ENCODE measurements at regions not wholly inside any gene's neighbourhood (a gene's known extent, or its start where the extent isn't known, plus 50 kb on each side); places are given as distances from the start of the nearest gene placed in this dataset.
"Not testable (repeated sequence)": the region's sequence is repeated elsewhere in the genome, so short reads cannot be mapped to it uniquely, and the experiment has no call there.

DNA sequence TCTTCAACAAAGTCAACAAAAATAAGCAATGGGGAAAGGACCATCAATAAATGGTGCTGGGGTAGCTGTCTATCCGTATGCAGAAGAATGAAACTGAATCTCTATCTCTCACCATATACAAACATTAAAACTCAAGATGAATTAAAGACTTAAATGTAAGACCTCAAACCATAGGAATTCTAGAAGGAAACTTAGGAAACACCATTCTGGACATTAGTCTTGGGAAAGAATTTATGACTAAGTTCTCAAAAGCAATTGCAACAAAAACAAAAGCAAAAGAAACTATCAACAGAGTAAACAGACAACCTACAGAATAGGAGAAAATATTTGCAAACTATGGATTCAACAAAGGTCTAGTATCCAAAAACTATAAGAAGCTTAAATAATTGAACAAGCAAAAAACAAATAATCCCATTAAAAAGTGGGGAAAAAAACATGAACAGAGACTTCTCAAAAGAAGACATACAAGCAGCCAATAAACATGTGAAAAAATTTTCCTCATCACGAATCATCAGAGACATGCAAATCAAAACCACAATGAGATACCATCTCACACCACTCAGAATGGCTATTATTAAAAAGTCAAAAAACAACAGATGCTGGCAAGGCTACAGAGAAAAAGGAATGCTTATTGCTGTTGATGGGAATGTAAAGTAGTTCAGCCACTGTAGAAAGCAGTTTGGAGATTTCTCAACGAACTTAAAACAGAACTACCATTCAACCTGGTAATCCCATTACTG, 266.1 kb upstream of the DAAM1 start:
- H3K4me1 ChIP-seq (replicated peaks in 1 of 4; ENCODE audit: control insufficient read depth in 3 of 4, insufficient read depth in 4 of 4, low read length in 3 of 4); H2AK5ac ChIP-seq (ENCODE audit: low read depth, low read length); H2BK15ac ChIP-seq (ENCODE audit: low read length); H4K91ac ChIP-seq (replicated peaks; ENCODE audit: insufficient read length, low read length); H3K9me3 ChIP-seq (ENCODE audit: insufficient read depth in 2 of 2, low read depth in 1 of 2, low read length in 1 of 2); H4K8ac ChIP-seq (ENCODE audit: extremely low read depth, insufficient read depth, low read length); H3K27ac ChIP-seq (ENCODE audit: low read depth, low read length); H4K5ac ChIP-seq (ENCODE audit: insufficient read length, low read depth, low read length); H2BK120ac ChIP-seq (replicated peaks; ENCODE audit: low read depth, low read length); H2BK12ac ChIP-seq (ENCODE audit: low read depth, low read length); H3K9ac ChIP-seq (replicated peaks in 1 of 4; ENCODE audit: extremely low read depth in 1 of 4, low read depth in 3 of 4, low read length in 3 of 4); H3K4me3 ChIP-seq (ENCODE audit: extremely low read depth in 1 of 4, insufficient read depth in 2 of 4, low read depth in 3 of 4, low read length in 4 of 4); H3K4ac ChIP-seq (replicated peaks; ENCODE audit: insufficient read length, low read depth, low read length); H3K27me3 ChIP-seq (replicated peaks in 1 of 4; ENCODE audit: control insufficient read depth in 3 of 4, extremely low read depth in 1 of 4, insufficient read depth in 3 of 4, low read length in 3 of 4); FAIRE-seq; H3K79me1 ChIP-seq (ENCODE audit: low read depth, low read length); H3K23me2 ChIP-seq (ENCODE audit: low read depth, low read length); H2BK20ac ChIP-seq (ENCODE audit: low read length); H3K18ac ChIP-seq (ENCODE audit: extremely low read depth, low read length); POLR2A ChIA-PET (ENCODE audit: partially characterized antibody); DNase-seq (ENCODE audit: low read depth in 1 of 2, low spot score in 2 of 2); H3K56ac ChIP-seq (replicated peaks; ENCODE audit: insufficient read length, low read depth, low read length); H3K23ac ChIP-seq (ENCODE audit: insufficient read length); H3K14ac ChIP-seq (ENCODE audit: insufficient read length); H3K4me2 ChIP-seq (ENCODE audit: insufficient read depth in 1 of 2, low read depth in 2 of 2, low read length in 2 of 2); H3K79me2 ChIP-seq (ENCODE audit: control insufficient read depth in 1 of 2, insufficient read depth in 2 of 2, low read length in 2 of 2); H2BK5ac ChIP-seq (ENCODE audit: low read depth, low read length); H4K20me1 ChIP-seq (replicated peaks in 1 of 2; ENCODE audit: control insufficient read depth in 1 of 2, insufficient read depth in 2 of 2, low read length in 2 of 2); H3K36me3 ChIP-seq (ENCODE audit: control insufficient read depth in 2 of 4, insufficient read depth in 4 of 4, low read length in 3 of 4); H2AFZ ChIP-seq (ENCODE audit: low read length); CTCF ChIA-PET (ENCODE audit: partially characterized antibody): not testable (repeated sequence)
- WGBS, 2 experiments (ENCODE audit: extremely low coverage in 1 of 2, insufficient coverage in 1 of 2, insufficient read length in 1 of 2, insufficient replicate concordance in 2 of 2, low coverage in 1 of 2, low lambda C conversion rate in 2 of 2, missing lambda C conversion rate in 1 of 2): 87% methylated on average over 3 of the region's 3 CpGs; no CpG with 5 or more reads in 1 of the 2 experiments
